Neural progenitor cell (in vitro differentiated cells): ENCODE measurements at regions not wholly inside any gene's neighbourhood (a gene's known extent, or its start where the extent isn't known, plus 50 kb on each side); places are given as distances from the start of the nearest gene placed in this dataset.

ENCODE experiments used
- CTCF ChIP-seq: fragments of 200-600 bp; sonication (generic); IDR thresholded peaks from 2 replicates; pipeline ENCODE4 v1.5.1; 2017; ENCODE audit warnings: antibody characterized with exemption, mild to moderate bottlenecking
- EZH2 ChIP-seq: fragments of 200-600 bp; sonication (generic); IDR thresholded peaks from 2 replicates; pipeline ENCODE4 v1.6.1; 2017; ENCODE audit warnings: antibody characterized with exemption, mild to moderate bottlenecking, moderate library complexity
- EZH2phosphoT487 ChIP-seq: fragments of 200-600 bp; sonication (generic); IDR thresholded peaks from 2 replicates; pipeline ENCODE4 v1.6.1; 2017; ENCODE audit warnings: antibody characterized with exemption

- TF ChIP-seq CTCF (no peak), EZH2 (no peak), EZH2phosphoT487 (no peak)
Observed at GRCh38 chr22:48306284-48306683, 1521.4 kb downstream of the BRD1 start.
